ENCODE measurements at regions not wholly inside any gene's neighbourhood (a gene's known extent, or its start where the extent isn't known, plus 50 kb on each side); places are given as distances from the start of the nearest gene placed in this dataset.

DNA sequence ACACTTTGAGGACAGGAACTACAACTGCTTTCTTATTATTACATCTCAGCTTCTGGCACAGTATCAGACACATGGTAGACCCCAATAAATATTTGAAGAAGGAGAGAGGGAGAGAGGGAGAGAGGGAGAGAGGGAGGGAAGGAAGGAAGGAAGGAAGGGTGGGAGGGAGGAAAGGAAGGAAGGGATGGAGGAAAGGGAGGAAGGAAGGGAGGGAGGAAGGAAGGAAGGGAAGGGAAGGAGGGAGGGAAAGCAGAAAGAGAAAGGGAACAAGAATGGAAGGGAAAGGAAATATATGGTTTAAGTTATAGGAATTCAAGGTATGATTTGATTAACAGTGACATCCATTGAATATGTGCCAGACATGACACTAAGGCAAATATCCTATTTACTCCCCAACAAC is 402.1 kb downstream of the KIF16B start:
- Histone ChIP-seq H3K36me3 (no peaks in the 10 kb centered on the region), H3K9me3 (no peaks in the 10 kb centered on the region), H3K4me1 (no peaks in the 10 kb centered on the region), H3K27me3 (no peaks in the 10 kb centered on the region), H3K27ac (no peak overlapping the region), H3K4me3 (replicated peaks in 1 of 3) (no peak overlapping the region)
- intact Hi-C loops (cut with DNase I), result no loop called here
- DNase-seq, result no peak
- no peak for TF ChIP-seq POLR2A (IDR thresholded peaks at IDR 0.05)
- TF ChIP-seq, protein P1, sequence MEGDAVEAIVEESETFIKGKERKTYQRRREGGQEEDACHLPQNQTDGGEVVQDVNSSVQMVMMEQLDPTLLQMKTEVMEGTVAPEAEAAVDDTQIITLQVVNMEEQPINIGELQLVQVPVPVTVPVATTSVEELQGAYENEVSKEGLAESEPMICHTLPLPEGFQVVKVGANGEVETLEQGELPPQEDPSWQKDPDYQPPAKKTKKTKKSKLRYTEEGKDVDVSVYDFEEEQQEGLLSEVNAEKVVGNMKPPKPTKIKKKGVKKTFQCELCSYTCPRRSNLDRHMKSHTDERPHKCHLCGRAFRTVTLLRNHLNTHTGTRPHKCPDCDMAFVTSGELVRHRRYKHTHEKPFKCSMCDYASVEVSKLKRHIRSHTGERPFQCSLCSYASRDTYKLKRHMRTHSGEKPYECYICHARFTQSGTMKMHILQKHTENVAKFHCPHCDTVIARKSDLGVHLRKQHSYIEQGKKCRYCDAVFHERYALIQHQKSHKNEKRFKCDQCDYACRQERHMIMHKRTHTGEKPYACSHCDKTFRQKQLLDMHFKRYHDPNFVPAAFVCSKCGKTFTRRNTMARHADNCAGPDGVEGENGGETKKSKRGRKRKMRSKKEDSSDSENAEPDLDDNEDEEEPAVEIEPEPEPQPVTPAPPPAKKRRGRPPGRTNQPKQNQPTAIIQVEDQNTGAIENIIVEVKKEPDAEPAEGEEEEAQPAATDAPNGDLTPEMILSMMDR (IDR thresholded peaks at IDR 0.05), result no peak

DNA sequence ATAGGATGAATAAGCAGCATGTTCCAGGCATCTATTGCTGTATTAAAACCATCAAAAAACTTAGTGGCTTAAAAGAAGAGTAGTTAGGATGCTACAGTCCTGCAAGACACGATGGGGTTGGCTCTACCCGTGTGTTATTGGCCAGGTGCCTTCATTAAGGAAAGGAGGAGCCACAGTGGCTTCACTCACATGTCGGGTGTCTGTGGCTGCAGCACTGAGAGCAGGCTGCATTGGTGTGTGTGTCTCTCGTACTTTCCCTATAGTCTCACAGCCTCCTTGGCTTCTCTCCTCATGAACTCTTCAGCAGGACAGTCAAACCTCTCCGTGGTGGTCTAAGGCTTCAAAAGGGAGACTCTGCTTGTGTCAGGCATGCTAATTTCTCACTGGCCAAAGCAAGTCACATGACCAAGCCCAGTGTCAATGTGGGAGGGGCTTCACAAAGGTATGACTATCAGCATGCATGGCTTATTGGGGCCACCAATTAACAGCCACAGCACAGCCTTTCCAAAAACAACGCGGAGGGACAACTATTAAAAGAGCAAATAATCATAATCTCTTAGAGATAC is 402.8 kb downstream of the KIF16B start:
- no peak for TF ChIP-seq POLR2A (IDR thresholded peaks at IDR 0.05)
- TF ChIP-seq, protein P1 (IDR thresholded peaks at IDR 0.05), result no peak
- intact Hi-C loops (cut with DNase I), result no loop called here
- no peak for DNase-seq
- H3K36me3 ChIP-seq, result no peaks in the 10 kb centered on the region
- no peaks in the 10 kb centered on the region for H3K9me3 ChIP-seq
- no peaks in the 10 kb centered on the region for H3K4me1 ChIP-seq
- H3K27me3 ChIP-seq, result no peaks in the 10 kb centered on the region
- H3K4me3 ChIP-seq (replicated peaks in 1 of 3), result no peak overlapping the region
- 86 to 90% methylated on average over 7 of the region's 7 CpGs for WGBS, 2 donors
- no peak overlapping the region for H3K27ac ChIP-seq

DNA sequence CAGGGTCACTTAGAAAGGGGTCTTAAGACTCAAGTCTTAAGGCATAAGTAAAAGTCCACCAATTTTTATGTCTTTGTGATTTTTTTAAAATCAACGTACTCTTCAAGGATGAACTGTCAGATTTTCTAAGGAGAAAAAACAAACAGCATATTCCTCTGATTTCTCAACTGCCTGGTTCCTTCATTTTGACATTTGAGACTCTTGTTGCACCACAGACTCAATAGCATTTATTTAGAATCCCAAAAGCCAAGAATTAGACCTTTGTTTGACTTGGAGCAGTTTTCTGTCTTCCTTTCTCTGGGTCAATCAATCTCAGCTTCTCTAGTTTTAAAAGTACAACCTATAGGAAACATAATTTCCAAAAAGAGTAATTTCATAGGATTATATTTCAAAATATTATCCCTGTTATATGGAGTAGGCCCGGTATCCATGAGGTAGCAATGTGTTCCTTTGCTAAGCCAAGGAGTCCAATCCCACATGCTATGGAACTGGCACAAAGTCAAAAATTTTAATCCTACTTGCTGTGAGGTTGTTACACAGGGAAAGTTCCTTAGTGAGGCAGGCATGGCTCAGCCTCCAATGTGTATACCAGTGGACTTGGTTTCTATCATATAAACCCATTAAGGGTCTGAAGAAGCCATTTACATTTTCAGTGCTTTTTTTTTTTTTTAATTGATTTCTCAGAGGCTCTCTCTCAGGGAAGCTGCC is 405.7 kb downstream of the KIF16B start:
- TF ChIP-seq, protein P1 (IDR thresholded peaks at IDR 0.05), result no peak
- TF ChIP-seq POLR2A (IDR thresholded peaks at IDR 0.05), result no peak

DNA sequence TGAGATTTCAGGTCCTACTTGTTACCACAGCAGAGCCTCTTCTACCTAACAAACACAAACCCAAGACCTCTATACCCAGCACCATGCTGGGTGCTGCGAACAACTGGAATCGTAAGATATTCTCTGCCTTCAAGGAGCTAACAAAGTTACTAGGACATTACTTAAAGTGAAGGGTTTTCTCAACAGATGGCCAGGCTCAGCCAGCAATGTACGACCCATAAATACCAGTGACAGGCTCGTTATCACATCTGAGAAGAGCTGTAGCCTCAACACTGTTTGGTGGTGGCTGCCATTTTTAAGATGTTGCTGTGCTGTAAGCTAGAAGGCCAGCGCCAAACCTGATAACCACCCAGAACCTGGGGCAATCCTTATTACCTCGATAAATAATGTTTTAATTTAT is 406.5 kb downstream of the KIF16B start:
- Histone ChIP-seq H3K27ac (no peak overlapping the region), H3K9me3 (no peaks in the 10 kb centered on the region), H3K4me3 (replicated peaks in 1 of 3) (no peak overlapping the region), H3K27me3 (no peaks in the 10 kb centered on the region), H3K36me3 (no peaks in the 10 kb centered on the region), H3K4me1 (no peaks in the 10 kb centered on the region)
- intact Hi-C loops (cut with DNase I), result no loop called here
- TF ChIP-seq, protein P1 (IDR thresholded peaks at IDR 0.05), result no peak
- no peak for TF ChIP-seq POLR2A (IDR thresholded peaks at IDR 0.05)
- DNase-seq, result no peak
- 86 to 94% methylated on average over 6 of the region's 6 CpGs for WGBS, 2 donors

More for the DNA sequence above, 405.7 kb downstream of the KIF16B start:
- Histone ChIP-seq H3K36me3 (no peaks in the 10 kb centered on the region), H3K27me3 (no peaks in the 10 kb centered on the region), H3K4me1 (no peaks in the 10 kb centered on the region), H3K9me3 (no peaks in the 10 kb centered on the region), H3K4me3 (replicated peaks in 1 of 3) (no peak overlapping the region), H3K27ac (no peak overlapping the region)
- intact Hi-C loops (cut with DNase I), result no loop called here
- 80 to 87% methylated on average over 2 of the region's 2 CpGs for WGBS, 2 donors
- no peak for DNase-seq

DNA sequence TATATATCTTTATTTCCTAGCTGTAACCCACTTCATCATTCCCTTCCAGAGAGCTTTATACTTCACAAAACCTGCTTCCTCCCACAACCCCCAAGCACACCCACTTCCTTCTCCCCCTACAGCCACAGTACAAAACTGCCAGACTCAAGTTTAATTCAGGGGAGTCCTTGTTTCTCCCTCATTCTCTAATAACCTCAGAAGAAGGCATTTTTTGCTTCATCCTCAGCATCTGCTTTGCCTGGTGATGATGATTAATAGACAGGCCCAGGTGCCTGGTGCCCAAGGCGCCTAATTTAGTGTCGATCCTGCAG is 414.3 kb downstream of the KIF16B start:
- TF ChIP-seq POLR2A (IDR thresholded peaks at IDR 0.05), result no peak
- TF ChIP-seq, protein P1 (IDR thresholded peaks at IDR 0.05), result no peak
- 85 to 93% methylated on average over 2 of the region's 2 CpGs for WGBS, 2 donors
- no peak overlapping the region for H3K4me3 ChIP-seq (replicated peaks in 1 of 3)
- H3K4me1 ChIP-seq, result no peaks in the 10 kb centered on the region
- no peaks in the 10 kb centered on the region for H3K27me3 ChIP-seq
- intact Hi-C loops (cut with DNase I), result no loop called here
- no peaks in the 10 kb centered on the region for H3K9me3 ChIP-seq
- no peaks in the 10 kb centered on the region for H3K36me3 ChIP-seq
- no peak for DNase-seq
- H3K27ac ChIP-seq, result no peak overlapping the region

Data from thyroid gland (tissue), 4 donors.